GM18526 (cell line): ENCODE measurements at regions not wholly inside any gene's neighbourhood (a gene's known extent, or its start where the extent isn't known, plus 50 kb on each side); places are given as distances from the start of the nearest gene placed in this dataset.

Source experiments
- POLR2A ChIP-seq: IDR thresholded peaks from 3 replicates; pipeline ENCODE4 v1.6.1; 2011; ENCODE audit not compliant: insufficient read length; ENCODE audit errors: extremely low read depth

- no peak for TF ChIP-seq POLR2A
Measured at GRCh38 chr22:48510599-48510998, 1317.1 kb downstream of the BRD1 start.

DNA sequence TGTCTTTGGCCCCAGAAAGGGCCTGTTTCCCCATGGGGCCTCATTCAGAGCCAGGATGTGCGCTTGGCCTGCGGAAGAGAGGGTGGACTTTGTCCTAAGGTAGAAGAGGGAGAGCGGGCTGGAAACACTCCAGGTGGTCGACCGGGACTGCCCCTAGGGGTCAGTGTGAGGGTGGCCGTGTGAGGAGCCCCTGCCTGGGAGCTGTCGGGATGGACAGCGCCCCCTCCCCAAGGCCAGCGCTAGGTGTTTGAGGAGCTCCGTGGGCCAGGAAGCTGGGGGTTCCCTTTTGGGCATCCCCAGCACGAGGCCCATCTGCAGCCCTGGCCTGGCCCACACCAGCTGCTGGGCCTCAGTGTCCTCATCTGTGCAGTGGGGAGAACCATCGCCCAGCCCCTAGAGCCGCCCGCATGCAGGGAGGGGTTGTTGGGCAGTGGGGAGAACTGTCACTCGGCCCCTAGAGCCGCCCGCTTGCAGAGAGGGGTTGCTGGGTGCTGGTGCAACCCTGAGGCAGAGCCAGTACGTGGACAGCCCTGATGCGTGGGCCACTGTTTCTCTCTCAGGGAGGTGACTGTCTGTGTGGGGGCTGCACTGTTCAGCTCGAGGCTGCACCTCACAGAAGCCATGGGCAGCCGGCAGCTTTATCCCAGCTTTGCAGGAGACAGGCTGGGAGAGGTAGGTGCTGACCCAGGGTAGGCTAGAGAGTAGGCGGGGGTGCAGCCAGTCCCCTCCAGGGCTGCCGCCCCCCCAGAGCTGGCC, 1319.9 kb downstream of the BRD1 start:
- TF ChIP-seq POLR2A = no peak

DNA sequence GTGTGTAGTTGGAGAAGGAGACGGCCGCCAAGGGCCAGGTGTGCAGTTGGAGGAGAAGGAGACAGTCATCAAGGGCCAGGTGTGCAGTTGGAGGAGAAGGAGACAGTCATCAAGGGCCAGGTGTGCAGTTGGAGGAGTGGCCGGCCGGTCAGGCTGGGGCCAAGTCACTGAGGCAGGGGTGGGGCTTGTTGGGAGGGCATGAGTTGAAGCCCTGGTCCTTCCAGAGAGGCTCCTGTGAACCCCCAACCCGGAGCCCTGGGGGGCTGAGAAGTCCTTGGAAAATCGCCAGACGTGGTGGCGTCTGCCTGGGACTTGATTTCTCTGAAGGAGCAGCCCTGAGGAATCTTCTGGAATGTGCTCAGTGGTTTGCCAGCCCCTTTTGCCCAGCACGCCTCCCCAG, 1320.5 kb downstream of the BRD1 start:
- TF ChIP-seq POLR2A = no peak

DNA sequence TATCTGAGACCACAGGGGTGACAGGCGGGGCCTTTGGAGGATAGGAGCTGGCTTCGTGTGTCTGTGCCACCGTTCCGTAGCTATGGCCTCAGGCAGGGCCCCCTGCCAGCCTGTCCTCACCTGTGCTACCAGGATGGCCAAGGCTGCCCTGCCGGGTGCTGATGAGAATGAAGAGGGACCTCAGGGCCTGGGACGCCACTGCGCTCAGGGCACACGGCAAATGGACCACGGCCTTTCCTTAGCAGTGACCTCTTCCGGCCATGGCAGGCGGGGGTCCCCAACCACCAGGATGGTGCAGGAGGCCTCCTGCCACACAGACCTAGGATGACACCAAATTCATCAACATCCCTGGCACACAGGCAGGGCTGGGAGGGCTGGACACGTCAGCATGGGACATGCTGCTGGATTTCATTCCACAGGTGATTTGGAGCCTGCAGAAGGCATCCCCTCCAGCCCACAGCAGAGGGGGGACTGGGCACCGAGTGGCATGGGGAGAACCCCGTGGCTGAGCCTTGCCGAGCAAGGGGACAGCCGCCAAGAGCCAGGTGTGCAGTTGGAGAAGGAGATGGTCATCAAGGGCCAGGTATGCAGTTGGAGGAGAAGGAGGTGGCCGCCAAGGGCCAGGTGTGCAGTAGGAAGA, 1321.0 kb downstream of the BRD1 start:
- no peak for TF ChIP-seq POLR2A

DNA sequence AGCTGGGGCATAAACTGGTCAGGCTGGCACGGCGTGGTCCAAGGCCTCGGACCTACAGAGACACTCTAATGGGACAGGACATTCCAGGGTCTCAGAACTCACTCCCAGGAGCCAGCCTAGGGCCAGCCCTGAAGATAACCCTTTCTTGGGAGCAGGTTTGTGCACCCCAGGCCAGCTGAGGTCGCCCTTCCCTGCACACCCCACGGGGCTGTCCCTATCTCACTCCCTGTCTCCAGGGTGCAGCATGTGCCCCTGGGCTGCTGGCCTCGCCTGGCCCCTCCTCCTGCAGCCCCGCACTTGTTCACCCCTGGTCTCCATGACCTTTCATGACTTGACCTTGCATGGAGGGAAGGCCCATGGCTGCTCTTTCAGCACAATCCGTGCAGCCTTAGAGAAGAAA, 1321.8 kb downstream of the BRD1 start:
- no peak for TF ChIP-seq POLR2A

DNA sequence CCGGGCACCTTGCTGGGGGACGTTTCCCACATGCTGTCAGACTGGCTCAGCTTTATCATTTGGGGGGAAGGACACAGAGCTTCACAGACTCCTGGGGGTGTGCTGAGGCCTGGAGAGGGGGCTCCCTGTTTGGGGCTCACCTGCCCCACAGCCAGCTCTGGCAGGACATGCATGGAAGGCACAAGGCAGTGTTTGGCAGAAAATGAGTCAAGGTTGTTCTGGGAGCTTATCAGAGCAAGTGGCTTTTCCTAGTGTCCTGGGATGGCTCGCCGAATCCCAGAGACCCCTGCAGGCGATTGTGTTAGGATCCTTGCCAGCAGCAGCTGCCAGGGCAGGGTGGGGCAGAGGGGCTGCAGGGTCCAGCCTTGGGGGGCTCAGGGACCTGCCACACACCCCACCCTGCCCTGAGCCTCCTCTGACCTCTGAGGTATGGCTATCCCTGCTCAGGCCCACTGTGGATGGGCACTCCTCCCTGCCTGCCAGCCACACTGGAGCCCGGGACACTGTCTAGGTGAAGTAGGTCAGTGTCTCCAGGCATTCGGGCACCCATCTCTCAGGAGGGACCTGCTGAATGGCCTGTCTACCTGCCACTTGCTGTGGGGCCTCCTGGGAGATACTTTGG, 1323.0 kb downstream of the BRD1 start:
- no peak for TF ChIP-seq POLR2A

- no peak for TF ChIP-seq POLR2A
Measured at GRCh38 chr22:48503876-48504275, 1323.8 kb downstream of the BRD1 start.

DNA sequence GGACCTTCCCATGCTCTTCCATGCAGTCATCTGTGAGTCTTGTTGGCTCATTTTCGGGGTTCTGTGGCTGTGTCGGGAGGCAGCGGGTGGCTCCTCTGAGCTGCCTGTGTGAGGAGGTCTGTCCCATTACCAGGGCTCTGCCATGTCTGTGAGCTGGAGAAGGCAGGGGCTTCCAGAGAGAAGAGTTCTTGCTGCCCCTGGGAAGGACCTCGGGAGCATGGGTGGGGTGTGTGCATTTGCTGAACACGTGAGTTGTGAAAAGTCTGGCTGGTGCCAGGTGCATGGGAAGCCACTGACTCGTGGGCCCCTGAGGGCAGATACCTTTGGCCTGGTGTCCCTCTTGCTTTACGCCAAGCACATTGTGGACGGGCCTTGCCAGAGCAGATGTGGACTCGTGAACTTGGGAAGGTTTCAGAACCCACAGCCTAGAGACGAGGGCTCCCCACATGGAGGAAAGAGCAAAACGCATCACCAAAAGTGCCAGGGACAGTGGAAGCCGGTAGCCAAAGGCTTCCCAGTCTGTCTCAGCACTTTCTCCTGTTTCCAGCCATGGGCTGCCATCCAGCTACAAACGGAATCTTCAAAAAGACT, 1324.5 kb downstream of the BRD1 start:
- no peak for TF ChIP-seq POLR2A

DNA sequence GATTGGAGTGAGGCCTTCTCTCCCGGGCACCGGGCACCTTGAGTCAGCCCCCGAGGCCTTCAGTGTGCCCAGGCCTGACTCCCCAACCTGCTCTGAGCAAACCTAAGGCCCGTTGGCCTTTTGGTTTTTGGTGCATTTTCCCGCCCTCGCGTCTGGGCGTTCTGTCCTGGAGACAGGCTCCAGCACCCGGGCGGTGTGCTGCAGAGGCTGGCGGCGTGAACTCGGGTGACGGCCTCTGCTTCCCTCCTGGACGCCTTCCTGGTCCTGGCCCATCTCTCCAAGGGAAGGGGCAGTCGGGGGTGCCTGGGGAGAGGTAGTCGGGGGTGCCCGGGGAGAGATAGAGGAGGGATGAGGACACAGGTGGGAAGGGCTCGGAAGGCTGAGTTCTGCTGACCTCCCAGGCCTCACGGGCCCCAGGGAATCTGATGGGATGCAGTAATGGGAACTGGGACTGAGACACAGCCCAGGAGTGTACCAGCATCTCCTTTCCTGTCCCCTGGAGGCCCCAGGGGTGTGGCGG, 1326.4 kb downstream of the BRD1 start:
- no peak for TF ChIP-seq POLR2A

DNA sequence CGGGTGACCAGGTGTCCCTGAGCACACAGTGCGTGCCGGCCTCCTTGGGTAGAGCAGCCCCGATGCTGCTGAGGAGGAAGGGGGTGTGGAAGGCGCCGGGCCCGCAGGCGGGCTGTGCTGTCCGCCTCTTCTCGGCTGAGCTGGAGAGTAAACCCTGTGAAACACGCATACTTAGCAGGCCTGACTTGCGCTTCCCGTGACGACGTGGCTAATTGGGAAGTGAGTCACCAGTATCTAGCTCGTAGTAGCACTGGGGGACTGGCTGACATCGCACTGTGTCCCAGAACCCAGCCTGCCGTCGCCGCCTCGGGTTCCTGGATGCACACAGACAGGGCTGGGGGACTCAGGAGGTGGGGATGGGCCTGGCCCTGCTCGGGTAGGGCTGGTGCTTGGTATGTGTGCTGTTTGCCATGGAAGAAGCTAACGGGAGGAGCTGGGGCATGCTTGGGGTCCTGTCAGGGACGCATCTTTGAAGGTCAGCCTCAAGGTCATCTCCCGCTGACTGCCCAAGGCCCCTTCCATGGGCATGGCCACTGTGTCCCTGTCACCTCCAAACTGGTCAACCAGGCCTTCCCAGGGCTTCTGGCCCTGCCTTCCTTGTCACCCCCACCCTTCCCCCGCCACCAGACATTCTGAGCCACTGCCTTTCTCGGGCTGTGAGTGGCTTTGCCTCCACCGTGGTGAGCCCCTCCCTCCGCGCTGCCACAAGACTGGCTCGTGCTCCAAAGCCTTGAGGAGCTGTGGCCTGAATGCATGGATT, 1327.0 kb downstream of the BRD1 start:
- no peak for TF ChIP-seq POLR2A

- no peak for TF ChIP-seq POLR2A
Measured at GRCh38 chr22:48499456-48500425, 1327.9 kb downstream of the BRD1 start.

GRCh38 chr22:48498526-48499331, 1328.9 kb downstream of the BRD1 start:
- TF ChIP-seq POLR2A = no peak

- TF ChIP-seq POLR2A = no peak
Measured at GRCh38 chr22:48496987-48497650, 1330.6 kb downstream of the BRD1 start.
